IPS DF 6.9 (cell line): ENCODE measurements at regions not wholly inside any gene's neighbourhood (a gene's known extent, or its start where the extent isn't known, plus 50 kb on each side); places are given as distances from the start of the nearest gene placed in this dataset.

Source experiments
- DNase-seq: peaks from one replicate; pipeline ENCODE4 v3.0.0-alpha.2; 2013; ENCODE audit warnings: low read depth, low spot score
- H3K27ac ChIP-seq: one replicate; pipeline ENCODE4 v1.5.1; 2013; ENCODE audit warnings: low read length, control low read depth
- H3K27me3 ChIP-seq: 2 replicates; pipeline ENCODE4 v1.6.1; 2013; ENCODE audit warnings: mild to moderate bottlenecking, low read length; ENCODE audit not compliant: control insufficient read depth, insufficient read depth
- H3K36me3 ChIP-seq: 2 replicates; pipeline ENCODE4 v1.6.1; 2013; ENCODE audit warnings: low read length; ENCODE audit not compliant: control insufficient read depth, insufficient read depth
- H3K4me1 ChIP-seq: 2 replicates; pipeline ENCODE4 v1.6.1; 2013; ENCODE audit warnings: low read length; ENCODE audit not compliant: control insufficient read depth, insufficient read depth
- H3K4me3 ChIP-seq: 2 replicates; pipeline ENCODE4 v1.5.1; 2013; ENCODE audit warnings: mild to moderate bottlenecking, low read length
- H3K9me3 ChIP-seq: 2 replicates; pipeline ENCODE4 v1.6.1; 2013; ENCODE audit warnings: low read length, inconsistent platforms; ENCODE audit not compliant: control insufficient read depth, insufficient read depth
- WGBS: extraction: QIAGEN DNeasy Blood & Tissue Kit; methylation state at CpG from one replicate; pipeline ENCODE4 v1.1.7; 2013; ENCODE audit warnings: mixed read lengths, missing lambda C conversion rate; ENCODE audit not compliant: insufficient read length, insufficient coverage; 5-methylcytosine and 5-hydroxymethylcytosine counted together

DNA sequence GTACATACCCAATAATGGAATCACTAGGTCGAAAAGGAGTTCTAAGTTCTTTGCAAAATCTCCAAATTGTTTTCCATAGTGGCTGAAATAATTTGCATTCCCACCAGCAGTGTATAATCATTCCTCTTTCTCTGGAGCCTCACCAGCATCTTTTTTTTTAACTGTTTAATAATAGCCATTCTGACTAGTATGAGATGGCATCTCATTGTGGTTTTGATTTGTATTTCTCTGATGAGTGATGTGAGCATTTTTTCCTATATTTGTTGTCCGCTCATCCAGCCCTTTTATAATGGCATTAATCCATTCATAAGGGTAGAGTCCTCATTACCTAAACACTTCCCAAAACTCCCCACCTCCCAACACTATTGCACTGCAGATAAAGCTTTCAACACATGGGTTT, 278.3 kb downstream of the SEC23A start:
- Histone ChIP-seq H3K4me1 (no peaks in the 10 kb centered on the region), H3K9me3 (no peaks in the 10 kb centered on the region), H3K36me3 (no peaks in the 10 kb centered on the region), H3K27ac (no peak overlapping the region), H3K27me3 (no peaks in the 10 kb centered on the region), H3K4me3 (no peak overlapping the region)
- no CpG with 5 or more reads among the region's 2 CpGs for WGBS
- no peak for DNase-seq

DNA sequence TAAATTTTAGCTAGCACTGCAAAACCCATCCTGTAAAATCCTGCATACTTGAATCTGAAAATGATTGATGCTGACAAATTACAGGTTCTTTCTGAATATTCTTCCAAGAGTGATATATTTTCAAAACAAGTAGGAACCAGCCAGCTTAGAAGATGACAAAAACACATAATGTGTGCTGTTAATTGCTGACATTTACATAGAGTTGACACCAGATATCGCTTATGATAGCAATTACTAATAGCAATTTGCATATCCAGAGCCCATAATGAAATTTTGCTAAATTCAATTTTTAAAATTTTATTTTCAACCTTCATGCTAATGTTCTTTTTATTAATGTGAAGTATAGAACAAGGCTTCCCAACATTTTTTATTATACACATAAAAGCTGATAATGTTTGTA, 284.5 kb downstream of the SEC23A start:
- no peak overlapping the region for H3K27ac ChIP-seq
- DNase-seq = no peak
- H3K4me3 ChIP-seq = no peak overlapping the region
- no peaks in the 10 kb centered on the region for H3K36me3 ChIP-seq
- H3K4me1 ChIP-seq = no peaks in the 10 kb centered on the region
- WGBS = no CpG with 5 or more reads among the region's 1 CpG
- H3K27me3 ChIP-seq = no peaks in the 10 kb centered on the region
- no peaks in the 10 kb centered on the region for H3K9me3 ChIP-seq

GRCh38 chr14:38808734-38809455, 294.1 kb downstream of the SEC23A start:
- Histone ChIP-seq H3K4me3 (no peak overlapping the region), H3K4me1 (no peaks in the 10 kb centered on the region), H3K36me3 (no peaks in the 10 kb centered on the region), H3K27ac (no peak overlapping the region), H3K27me3 (no peaks in the 10 kb centered on the region), H3K9me3 (no peaks in the 10 kb centered on the region; the same call in 1 of the 2 replicates)
- DNase-seq = no peak
- WGBS = no CpG with 5 or more reads among the region's 7 CpGs

- no peaks in the 10 kb centered on the region for H3K27me3 ChIP-seq
- DNase-seq = no peak
- no CpG with 5 or more reads among the region's 2 CpGs for WGBS
Measured at GRCh38 chr14:38799671-38800070, 303.4 kb downstream of the SEC23A start.

DNA sequence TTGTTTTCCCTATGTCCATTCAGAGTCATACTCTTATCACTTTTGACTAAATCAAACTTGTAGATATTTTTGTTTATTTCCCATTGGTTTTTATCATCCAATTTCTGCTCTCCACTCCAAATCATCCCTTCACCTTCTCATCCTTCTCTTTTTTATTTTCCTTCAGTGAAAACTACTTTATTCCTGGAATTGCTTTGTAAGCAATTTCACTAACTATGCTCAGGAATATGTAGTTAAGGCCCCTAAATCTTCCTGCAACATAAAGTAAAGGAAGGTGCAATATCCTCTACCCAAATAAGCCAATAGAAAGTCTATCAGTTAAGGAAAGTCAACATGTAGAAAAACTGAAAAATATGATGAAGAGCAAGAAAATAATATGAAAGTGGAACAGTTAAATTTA, 308.4 kb downstream of the SEC23A start:
- no peak for DNase-seq
- Histone ChIP-seq H3K27me3 (no peaks in the 10 kb centered on the region), H3K4me1 (no peaks in the 10 kb centered on the region), H3K9me3 (no peaks in the 10 kb centered on the region), H3K27ac (no peak overlapping the region), H3K4me3 (no peak overlapping the region), H3K36me3 (no peaks in the 10 kb centered on the region)

More at GRCh38 chr14:38799671-38800070, 303.4 kb downstream of the SEC23A start:
- no peaks in the 10 kb centered on the region for H3K9me3 ChIP-seq
- H3K36me3 ChIP-seq = no peaks in the 10 kb centered on the region
- no peak overlapping the region for H3K27ac ChIP-seq
- H3K4me3 ChIP-seq = no peak overlapping the region
- H3K4me1 ChIP-seq = no peaks in the 10 kb centered on the region

GRCh38 chr14:38791862-38792261, 311.2 kb downstream of the SEC23A start:
- DNase-seq = peak; percentile 9
- Histone ChIP-seq H3K27ac (no peak overlapping the region), H3K4me1 (no peaks in the 10 kb centered on the region), H3K36me3 (no peaks in the 10 kb centered on the region), H3K9me3 (no peaks in the 10 kb centered on the region), H3K27me3 (no peaks in the 10 kb centered on the region), H3K4me3 (no peak overlapping the region)
- no CpG with 5 or more reads among the region's 3 CpGs for WGBS

DNA sequence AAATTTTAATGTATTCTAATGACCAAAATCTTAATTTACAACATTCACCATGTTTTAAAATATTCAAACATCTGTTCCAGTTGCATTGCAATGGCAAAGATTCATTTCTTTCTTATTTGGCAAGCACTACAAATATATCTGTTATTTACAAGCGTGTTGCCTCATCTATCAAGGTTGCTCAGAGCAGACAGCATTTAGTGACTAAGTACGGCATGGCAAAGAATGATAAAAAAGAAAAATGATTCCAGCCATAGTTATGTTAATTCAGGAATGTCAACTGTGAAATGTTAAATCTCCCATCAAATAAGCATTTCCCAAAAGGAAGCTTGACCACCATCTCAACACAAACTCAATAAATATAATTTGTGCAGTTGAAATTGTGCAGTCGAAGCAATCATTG, 312.1 kb downstream of the SEC23A start:
- Histone ChIP-seq H3K4me3 (no peak overlapping the region), H3K4me1 (no peaks in the 10 kb centered on the region), H3K9me3 (no peaks in the 10 kb centered on the region), H3K36me3 (no peaks in the 10 kb centered on the region), H3K27me3 (no peaks in the 10 kb centered on the region), H3K27ac (no peak overlapping the region)
- WGBS = no CpG with 5 or more reads among the region's 3 CpGs
- DNase-seq = no peak

DNA sequence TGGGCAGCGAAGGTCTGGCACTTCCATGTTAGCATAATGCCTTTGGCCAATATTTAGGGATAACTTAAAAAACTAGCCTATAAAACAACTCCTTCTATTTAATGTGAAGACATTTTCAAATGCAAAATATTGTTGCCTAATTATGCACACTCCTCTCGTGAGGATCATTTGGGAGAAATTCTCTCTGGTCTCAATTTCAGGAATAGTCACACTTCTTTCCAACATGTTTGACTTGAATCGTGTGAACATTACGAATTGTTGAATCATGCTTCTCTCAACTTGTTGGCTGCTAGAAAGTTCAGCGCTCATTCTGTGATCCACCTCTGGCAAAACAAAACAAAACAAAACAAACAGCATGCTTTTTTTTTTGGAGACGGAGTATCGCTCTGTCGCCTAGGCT, 313.2 kb downstream of the SEC23A start:
- DNase-seq = no peak

DNA sequence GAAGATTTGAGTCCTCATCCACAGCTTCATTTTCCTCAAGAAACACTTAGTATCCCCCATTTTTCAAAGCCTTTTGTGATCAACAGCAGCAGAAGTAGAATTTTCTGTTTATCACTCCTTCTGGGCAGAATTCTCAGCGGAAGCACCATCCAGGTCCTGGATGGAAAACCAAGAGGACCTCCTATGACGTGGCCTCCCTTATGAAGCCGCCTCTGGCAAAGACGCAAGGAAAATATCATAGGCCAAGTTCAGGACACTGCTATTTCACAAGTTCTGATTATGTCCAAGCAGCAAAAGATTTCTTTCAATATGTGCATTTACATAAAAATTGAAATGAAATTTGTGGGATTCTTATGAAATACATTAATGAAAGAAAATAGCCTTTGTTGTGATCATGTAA, 315.0 kb downstream of the SEC23A start:
- Histone ChIP-seq H3K27ac (no peak overlapping the region), H3K36me3 (no peaks in the 10 kb centered on the region), H3K4me3 (no peak overlapping the region), H3K4me1 (no peaks in the 10 kb centered on the region), H3K27me3 (no peaks in the 10 kb centered on the region), H3K9me3 (no peaks in the 10 kb centered on the region)
- WGBS = no CpG with 5 or more reads among the region's 4 CpGs
- no peak for DNase-seq

More for the DNA sequence above, 313.2 kb downstream of the SEC23A start:
- no peaks in the 10 kb centered on the region for H3K4me1 ChIP-seq
- no peaks in the 10 kb centered on the region for H3K9me3 ChIP-seq
- no peaks in the 10 kb centered on the region for H3K36me3 ChIP-seq
- no CpG with 5 or more reads among the region's 8 CpGs for WGBS
- H3K27ac ChIP-seq = no peak overlapping the region
- no peaks in the 10 kb centered on the region for H3K27me3 ChIP-seq
- H3K4me3 ChIP-seq = no peak overlapping the region

DNA sequence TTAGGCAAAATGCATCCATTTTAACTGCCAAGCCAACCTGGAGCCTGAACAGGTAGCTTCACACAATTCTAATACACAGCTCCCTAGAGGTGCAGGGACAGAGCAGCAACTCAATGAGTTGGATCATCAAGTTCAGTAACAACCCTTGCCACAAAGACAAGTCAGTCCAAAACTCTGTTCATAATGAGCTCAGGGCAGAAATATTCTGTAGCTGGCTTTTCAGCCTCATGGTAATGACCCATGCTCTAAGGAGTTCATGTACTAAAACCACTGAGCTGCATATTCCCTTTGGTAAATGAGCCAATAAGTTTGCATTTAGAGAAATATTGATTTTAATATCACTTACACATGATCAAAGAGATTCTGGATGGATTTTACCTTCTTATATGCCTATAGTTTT, 316.1 kb downstream of the SEC23A start:
- H3K4me3 ChIP-seq = no peak overlapping the region
- no peaks in the 10 kb centered on the region for H3K36me3 ChIP-seq
- H3K27ac ChIP-seq = no peak overlapping the region
- H3K9me3 ChIP-seq = no peaks in the 10 kb centered on the region
- no peaks in the 10 kb centered on the region for H3K27me3 ChIP-seq
- DNase-seq = no peak
- H3K4me1 ChIP-seq = no peaks in the 10 kb centered on the region

DNA sequence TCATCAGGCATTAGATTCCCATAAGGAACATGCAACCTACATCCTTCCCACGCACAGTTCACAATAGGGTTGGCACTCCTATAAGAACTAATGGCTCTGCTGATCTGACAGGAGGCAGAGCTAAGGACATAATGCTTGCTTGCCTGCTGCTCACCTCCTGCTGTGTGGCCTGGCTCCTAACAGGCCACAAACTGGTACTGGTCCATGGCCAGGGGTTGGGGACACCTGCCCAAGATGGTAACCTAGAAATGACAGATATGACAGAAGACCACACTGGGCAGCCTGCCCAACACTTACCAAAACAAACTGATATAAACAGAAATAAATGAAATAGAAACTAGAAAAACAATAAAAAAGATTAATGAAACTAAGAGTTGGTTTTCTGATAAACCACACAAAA, 325.6 kb downstream of the SEC23A start:
- WGBS = no CpG with 5 or more reads among the region's 1 CpG
- Histone ChIP-seq H3K36me3 (no peaks in the 10 kb centered on the region), H3K4me3 (no peak overlapping the region), H3K27me3 (no peaks in the 10 kb centered on the region), H3K27ac (no peak overlapping the region), H3K4me1 (no peaks in the 10 kb centered on the region), H3K9me3 (no peaks in the 10 kb centered on the region)
- DNase-seq = no peak
